ENCODE measurements at regions not wholly inside any gene's neighbourhood (a gene's known extent, or its start where the extent isn't known, plus 50 kb on each side); places are given as distances from the start of the nearest gene placed in this dataset.

DNA sequence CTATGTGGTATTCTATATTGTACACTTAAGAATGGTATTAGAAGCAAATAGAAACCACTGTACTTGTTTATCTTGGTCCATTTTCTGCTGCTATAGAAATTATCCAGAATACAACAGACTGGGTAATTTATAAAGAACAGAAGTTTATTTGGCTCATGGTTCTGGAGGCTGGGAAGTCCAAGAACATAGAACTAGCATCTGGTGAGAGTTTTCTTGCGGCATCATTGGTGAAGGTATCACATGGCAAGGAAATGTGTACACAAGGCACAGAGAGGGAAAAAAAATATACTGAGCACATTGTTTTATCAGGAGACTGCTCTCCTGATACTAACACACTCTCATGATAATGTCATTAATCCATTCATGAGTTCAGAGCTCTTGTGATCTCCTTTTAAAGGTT, 130.3 kb upstream of the STXBP6 start:
- no peak for DNase-seq

DNA sequence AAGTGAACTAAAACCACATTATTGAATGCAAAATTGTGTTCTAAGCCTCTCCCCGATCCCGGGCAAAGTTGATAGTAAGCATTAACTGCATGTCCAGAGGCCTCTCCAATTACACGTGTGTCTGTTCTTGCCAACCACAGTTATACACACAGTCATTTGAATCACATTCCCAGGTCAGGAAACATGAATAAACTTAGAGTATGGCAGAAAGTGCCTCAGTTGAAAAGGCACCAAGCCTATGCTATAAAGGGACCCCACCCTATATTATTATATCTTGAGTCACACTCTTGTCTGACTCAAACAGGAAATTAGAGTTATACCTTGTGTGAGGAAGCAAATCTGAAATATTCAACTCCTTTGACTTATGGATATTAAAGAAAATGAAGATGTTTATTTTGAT, 128.3 kb upstream of the STXBP6 start:
- no peak for DNase-seq

DNA sequence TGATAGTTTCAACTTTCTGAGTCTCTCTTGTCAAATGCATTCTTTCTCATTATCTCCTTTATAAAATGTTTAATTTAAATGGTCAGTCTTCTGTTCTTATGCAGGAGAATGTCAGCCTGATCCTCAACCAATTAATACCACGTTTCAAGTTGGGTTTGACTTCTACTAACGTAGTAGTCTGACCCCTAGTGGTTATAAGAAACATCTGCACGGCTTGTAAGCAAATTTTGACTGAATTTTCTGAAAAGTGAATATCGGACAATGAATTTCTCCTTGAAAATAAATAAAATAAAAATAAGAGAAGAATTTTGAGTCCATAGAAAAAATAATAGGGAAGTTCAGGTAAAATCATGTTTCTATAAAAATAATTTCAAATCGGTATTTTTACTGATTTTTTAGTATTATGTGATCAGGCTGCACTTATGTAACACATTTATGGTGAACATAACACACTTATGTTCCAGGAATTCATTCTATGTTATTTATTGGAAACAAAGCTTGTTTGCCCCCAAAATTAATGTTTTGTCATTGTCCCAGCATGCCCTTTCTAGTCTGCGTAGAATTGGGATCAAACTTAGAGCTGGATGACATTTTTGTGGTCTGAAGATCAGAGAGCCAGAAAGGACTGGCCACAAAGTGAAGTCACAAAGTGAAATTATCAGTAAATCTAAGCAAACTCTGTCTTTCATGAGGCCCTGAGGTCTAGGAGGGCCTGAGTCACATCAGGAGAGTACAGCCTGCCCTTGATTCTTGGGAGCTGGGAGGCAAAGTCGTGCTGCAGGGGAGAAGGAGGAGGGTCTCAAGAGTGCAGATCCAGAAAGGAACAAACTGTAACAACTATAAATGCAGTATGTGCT, 101.2 kb upstream of the STXBP6 start:
- peak in 1 of 58 donors; percentile 12 for DNase-seq

DNA sequence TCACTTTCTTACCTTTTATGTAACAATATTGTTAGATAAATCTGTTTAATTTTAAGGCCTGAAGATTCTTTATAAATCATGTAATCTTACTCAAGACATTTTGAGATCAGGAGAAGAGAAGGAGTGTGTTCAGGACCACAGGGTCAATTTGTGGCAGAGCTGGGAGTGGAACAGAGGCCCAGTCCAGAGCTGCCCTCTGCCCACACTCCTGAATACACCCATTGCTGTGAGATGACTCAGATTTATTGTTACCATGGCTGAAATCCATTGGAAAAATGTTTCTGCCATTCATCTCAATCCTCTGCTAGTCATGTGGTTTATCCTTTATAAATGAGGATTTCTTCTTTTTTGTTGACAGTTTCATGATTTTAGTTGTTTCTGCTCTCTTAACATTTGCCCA, 100.5 kb upstream of the STXBP6 start:
- no peak for DNase-seq

DNA sequence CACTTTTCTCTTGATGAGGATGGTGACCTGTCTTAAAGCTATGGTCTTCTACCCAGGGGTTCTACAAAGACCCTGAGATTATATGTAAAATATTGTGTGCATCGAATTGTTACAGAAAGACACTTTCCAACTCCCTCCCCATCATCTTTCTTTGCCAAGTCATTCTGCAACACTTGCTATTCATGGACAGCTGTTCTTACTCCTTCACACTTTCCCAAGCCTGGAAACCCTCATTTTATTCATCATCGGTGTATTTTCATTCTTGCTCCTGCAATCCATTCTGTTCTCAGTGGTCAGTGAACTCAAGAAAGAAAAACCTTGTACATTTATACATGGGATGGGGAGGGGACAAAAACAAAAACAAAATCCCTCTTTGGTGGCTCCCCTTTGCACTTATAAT, 90.5 kb upstream of the STXBP6 start:
- peak in 2 of 58 donors; percentile 5 to 16 for DNase-seq

DNA sequence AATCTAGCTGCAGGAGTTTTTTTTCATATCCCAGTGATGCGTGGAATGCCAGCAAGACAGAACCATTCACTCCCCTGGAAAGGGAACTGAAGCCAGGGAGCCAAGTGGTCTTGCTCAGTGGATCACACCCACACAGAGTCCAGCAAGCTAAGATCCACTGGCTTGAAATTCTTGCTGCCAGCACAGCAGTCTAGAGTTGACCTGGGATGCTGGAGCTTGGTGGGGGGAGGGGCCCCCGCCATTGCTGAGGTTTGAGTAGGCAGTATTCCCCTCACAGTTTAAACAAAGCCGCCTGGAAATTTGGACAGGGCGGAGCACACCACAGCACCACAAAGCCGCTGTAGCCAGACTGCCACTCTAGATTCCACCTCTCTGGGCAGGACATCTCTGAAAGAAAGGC, 86.9 kb upstream of the STXBP6 start:
- DNase-seq = no peak

DNA sequence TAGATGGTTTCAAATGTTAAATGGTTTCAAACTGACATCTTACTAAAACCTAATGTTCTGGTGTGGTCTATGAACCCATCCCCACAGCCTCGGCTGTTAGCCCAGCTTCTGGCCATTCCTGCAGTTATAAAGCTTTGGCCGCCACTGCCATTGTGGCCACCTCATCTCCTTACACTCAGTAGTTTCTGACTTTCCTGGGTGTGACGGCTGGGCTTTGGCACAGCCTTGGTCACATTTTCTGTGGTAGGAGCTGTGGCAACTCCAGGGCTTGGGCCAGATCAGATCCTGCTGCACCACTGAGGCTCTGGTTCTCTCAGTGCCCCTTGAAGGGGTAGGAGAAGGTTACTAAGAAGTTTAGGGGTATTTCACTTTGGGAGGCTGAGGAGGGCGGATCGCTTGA, 84.2 kb upstream of the STXBP6 start:
- no peak for DNase-seq

DNA sequence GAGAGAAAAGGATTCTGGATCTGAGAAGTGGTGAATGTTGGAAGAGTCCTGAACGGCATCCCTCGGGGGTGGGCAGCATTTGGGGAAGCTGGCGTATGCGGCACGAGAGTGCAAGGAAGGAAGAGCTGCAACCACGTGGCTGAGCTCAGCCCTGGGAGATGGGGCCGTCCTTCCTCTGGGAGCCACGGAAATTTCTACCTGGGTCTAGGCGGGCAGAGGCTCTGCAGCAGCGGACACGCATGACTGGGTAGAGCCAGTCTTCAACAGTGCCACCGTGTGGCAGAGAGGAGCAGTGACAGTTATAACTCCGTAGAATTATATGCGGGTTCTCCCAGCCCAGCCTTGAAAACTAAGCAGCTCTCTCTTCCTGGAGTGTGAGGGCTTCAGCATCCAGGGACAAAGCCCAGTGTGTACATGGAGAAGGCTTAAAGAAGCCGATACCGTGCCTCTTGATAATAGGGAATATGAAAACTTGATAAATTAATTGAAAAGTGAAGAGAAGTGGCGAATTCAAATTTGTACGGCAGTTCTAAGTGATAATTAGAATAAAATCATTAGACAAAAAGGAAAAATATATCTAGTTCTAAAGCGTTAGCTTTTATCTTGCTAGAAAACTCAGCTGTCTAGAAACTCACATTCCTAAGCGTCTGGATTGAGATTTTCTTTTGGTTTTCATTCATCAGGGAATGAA, 82.9 kb upstream of the STXBP6 start:
- DNase-seq = peak in 51 of 58 donors; percentile 4 to 68 (median 44)

DNA sequence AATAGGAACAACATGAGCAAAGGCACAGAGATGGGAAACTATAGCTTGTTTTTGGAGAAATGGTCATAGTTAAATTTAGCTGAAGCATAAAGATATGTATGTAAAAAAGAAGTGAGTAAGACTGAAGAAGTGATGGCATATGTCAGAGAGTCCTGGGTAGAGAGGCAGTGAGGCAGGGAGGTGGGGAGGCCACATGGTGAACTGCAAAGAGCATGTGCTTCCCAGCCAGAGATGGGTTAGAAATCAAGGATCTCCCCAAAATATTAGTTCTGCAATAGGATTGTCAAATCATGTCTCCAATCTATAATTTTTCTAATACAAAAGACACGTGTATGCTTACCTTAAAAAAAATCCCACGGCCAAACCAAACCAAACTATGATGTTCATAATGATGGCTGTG, 82.1 kb upstream of the STXBP6 start:
- no peak for DNase-seq

DNA sequence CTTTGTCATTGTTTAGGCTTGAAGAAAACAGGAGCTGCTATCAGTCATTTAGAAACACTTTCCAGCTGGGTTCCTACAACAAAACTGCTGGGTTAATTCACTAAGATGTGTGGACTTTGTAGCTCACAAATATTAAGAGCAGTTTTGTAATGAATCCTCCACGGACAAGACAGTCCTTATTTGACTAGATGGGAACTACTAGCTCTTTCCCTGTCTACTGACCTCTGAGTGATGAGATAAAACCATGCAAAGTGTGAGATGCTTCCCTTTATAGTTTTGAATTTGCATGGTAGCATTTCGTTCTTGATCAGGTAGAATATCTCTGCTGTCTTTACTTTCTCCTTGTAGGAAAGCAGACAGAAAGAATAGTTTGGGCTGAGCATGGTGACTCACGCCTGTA, 72.9 kb upstream of the STXBP6 start:
- DNase-seq = no peak

DNA sequence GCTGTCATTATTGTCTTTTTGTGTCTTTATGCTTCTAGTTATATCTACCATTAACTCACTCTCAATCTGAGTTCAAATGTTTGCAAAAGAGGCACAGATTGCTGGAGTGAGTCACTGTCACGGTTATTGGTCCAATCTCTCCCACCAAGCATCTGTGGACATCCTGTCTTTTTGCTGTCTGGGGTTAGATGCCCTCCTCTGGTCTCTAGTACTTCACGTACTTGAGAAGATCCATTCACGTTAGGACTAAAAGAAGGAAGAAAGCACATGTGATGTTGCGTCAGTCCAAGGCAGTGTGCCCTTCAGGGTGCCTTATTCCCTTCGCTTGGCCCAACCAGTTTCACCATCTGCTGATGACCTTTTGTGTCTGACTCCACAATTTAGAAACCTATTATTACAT, 72.3 kb upstream of the STXBP6 start:
- peak in 1 of 58 donors; percentile 26 for DNase-seq

DNA sequence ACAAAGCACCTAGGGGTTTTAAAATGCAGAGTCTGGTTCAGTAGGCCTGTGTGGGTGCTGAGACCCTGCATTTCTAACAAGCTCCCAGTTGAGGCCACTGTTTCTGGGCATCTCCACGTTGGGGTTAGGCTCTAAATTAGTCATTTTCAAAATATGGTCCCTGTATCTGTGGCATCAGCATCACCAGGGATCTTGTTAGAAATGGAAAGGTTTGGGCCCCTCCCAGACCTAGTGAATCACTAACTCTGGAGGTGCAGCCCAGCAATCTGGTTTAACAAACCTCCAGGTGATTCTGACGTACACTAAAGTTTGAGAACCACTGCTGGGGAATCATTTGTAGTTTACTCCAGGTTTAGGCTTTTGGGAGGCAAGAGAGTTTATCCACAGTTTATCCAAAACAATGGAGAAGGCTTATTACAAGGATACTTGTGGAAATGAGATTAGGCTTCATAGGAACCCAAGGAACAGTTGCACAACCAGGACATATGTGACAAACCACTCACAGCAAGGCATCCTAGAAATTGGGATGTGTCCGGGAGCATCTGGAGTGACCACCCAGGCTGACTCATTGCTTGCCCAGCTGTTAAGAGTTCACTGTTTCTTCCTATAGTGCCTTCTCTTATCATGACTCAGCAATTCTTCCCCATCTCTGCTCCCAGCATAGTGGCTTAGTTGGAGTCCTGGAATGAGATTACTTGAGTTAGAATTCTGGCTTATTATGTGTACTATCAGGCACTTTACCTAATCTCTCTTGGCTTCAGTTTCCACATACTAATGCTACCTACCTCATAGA, 71.6 kb upstream of the STXBP6 start:
- no peak for DNase-seq

DNA sequence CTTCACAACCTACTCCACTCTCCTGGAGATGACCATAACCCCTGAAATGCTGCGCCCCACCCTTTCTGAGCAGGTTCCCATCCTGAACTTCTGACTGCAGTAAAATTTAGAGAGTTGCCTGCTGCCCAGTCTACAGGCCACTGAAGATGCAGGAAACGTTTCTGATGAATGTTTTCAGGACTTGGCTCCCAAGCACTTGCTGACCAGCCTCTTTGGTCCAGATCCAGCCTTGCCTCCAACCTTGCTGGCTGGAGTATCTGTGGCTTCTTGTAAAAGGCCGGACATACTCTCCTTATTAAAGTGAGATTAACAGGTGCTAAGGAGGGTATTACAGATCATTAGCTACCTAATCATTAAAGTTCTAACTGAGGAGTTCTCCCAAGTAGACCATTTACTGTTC, 70.3 kb upstream of the STXBP6 start:
- no peak for DNase-seq

DNA sequence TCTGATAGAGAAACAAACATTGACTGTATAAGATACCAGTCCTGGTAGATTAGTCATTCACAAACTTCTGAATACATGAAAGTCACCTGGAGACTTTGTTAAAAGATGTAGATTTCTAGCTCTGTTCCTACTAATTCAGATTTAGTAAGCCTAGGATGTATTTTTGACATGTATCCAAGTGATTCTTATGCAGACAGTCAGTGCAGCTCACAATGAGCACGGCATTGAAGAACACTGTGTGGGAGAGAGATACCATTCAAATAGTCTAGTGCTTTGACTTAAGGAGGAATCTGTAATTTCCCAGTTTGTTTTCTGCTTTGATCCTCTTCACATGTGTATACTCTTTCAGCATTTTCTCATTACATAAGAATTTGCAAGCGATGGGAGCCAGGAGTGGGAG, 68.7 kb upstream of the STXBP6 start:
- DNase-seq = peak in 2 of 58 donors; percentile 15 to 39

DNA sequence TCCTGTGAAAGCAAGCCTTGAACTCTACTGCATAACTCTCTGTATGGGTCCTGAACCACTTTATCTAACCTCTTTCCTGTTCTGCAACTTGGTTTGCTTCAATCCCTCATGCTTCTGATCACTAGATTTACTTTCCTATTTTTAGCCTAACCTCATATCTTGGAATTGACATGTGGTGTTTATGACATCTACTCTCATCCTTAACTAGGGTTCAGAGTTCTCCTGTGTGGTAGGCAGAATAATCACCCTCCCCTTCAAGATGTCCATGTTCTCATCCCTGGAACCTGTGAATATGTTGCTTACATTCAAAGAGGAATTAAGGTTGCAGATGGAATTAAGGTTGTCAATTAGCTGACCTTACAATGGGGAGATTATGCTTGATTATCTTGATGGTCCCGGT, 67.4 kb upstream of the STXBP6 start:
- no peak for DNase-seq

DNA sequence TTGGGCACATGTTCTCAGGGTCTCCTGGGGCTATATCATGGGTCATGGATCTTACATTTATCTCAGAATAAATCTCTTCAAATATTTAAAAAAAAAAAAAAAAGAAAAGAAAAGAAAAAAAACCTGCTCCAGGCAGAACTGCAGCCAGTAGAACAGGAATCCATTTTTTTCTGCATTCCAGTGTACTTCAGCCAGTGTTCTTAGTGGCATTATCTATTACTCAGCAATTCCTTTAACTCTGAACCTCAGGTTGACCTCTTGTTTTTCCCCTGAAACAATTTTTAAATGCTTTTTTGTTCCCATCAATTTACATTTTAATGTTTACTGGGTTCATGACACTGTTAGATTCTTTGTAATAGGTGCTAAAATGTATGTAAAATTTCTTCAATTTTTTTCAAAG, 66.7 kb upstream of the STXBP6 start:
- no peak for DNase-seq

DNA sequence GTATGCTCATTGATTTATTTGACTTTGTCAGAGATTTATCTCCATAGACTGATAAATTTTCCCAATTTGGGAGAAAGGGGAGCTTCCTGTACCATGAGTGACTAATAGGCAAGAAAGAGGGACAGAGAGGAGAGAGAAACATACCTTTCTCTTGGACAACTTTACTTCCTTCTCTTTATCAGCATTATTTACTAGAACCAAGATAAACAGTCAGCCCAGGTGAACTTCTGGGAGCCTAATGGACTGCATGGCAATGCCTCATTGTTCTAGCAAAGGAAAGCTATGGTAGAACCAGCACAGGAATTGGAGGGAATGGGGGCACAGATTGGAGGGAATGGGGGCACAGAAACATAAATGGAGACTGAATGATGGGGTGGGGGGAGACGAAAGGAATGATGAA, 63.4 kb upstream of the STXBP6 start:
- DNase-seq = no peak

DNA sequence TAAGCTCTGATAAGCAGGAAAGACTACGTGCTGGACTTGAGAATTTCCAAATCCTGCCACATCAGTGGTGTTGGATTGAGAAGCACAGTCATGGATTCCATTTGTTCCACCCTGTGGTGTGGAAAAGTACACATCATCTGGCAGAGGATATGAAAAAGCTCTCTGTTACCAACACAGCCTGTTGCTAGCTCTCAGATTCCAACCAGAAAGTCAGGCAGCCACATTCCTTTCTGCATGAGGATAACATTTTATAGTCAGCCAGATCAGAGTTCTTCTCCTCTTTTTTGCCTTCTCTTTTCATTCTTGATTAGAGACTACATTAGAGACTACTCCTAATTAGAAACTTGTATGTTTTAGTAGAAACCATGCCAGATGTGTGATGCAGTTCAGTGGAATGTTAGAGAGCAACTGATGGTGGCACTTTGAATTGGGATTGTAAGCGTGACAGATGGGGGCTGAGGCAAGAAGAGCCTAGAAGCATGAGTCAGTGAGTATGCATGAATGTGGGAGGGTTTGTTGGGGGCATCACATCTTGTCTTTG, 61.2 kb upstream of the STXBP6 start:
- DNase-seq = peak in 10 of 58 donors; percentile 3 to 67 (median 12)

DNA sequence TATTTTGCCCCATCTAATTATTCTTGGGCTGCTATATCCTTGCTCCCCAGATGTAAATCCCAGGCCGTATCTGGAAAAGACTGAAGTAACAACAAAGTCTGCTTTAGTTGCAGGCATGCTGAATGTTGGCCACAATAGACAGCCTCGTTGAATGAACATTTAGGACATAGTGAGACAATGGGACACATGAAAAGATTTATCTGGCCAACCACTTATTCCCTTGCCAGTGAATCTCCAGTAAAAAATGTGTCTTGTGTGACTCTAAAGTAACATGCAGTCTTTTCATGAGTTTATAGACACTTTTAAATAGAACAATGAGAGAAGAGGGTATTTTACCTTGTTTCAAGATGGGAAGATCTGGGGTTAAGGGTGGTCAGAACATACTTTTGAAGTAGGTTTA, 60.2 kb upstream of the STXBP6 start:
- no peak for DNase-seq

DNA sequence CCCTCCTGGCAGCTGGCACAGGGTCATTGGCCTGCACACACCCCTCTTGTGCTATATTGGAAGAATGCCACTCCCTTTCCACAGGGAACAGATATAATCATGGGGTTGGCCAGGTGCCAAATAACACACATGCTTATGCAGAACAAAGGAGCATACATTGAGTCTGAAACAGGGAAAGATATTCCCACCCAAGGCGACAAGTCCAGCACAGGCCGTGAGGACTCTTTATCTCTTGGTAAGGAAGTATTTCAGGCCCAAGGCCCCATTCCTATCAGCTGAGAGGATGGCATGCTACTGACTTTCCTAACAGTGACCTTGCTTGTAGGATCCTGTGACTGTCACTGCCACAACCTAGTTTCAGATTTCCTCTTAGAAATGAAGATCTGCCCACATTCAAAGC, 59.0 kb upstream of the STXBP6 start:
- DNase-seq = peak in 4 of 58 donors; percentile 4 to 75 (median 6)

DNA sequence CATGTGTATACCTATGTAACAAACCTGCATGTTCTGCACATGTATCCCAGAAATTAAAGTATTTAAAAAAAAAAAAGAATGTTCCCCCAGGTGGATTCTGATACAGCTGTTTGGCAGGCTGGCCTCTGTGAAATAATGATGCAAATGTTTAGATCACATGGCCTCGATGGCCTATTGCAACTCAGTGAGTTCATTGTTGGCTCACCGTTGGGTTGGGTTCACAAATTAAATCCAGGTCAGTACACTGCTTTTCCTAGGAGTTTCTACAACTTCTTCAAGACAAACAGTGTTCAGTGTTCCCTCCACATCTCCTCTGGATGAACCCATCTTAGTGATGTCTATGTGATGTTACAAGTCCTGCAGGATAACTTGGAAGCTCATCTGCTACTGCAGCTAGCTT, 58.3 kb upstream of the STXBP6 start:
- DNase-seq = no peak

DNA sequence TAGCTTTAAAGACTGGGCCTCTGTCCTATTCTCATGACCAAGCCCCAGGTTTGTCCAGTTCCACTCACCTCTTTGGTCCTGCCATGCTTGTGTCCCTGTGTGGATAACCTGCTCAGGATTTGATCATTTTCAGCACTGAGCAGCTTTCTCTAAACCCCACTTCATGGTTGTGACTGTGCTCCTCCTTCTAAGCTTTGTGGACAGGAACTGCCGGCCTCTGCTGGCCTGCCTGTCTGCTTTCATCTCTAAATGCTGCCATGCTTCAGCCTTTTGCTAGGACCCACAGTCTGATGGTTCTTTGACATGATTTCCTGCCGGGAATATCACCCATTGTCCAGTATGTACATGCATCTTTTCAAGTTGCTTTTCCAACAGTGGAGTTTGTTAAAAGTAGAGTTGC, 53.9 kb upstream of the STXBP6 start:
- no peak for DNase-seq

Data from anterior cingulate cortex (tissue), 58 donors.